Natural killer cell treated with Interleukin-12 subunit alpha and Interleukin-12 subunit beta and Interleukin-15 and Interleukin-18, amount 100 ng/mL, for 72 hours (primary cell): ENCODE measurements at regions not wholly inside any gene's neighbourhood (a gene's known extent, or its start where the extent isn't known, plus 50 kb on each side); places are given as distances from the start of the nearest gene placed in this dataset.

ENCODE experiments used
- ATAC-seq, 2 donors: fragments of 150-1000 bp; cut with Tn5 transposase in 1 of 2; sonication (Bioruptor Pico), chemical (Tn5 transposase) in 1 of 2; 2 replicates each; pipeline ENCODE4 v1.10.0; 2021
- DNase-seq: peaks from one replicate; pipeline ENCODE4 v3.0.0; 2022; ENCODE audit warnings: low spot score
- H3K27ac Mint-ChIP-seq, 2 donors: 1 replicate in 1 of 2; 2 replicates in 1 of 2; pipeline ENCODE4 v1.8.0; 2022; ENCODE audit warnings: mixed read lengths in 2 of 2, mild to moderate bottlenecking in 1 of 2, moderate library complexity in 1 of 2
- H3K27me3 Mint-ChIP-seq, 2 donors: 1 replicate in 1 of 2; 2 replicates in 1 of 2; pipeline ENCODE4 v1.8.0; 2022; ENCODE audit warnings: mixed read lengths in 2 of 2
- H3K36me3 Mint-ChIP-seq: one replicate; pipeline ENCODE4 v1.8.0; 2022; ENCODE audit warnings: mixed read lengths
- H3K4me1 Mint-ChIP-seq, 2 donors: 1 replicate in 1 of 2; 2 replicates in 1 of 2; pipeline ENCODE4 v1.8.0; 2022; ENCODE audit warnings: low read depth in 2 of 2, mixed read lengths in 2 of 2, mild to moderate bottlenecking in 1 of 2
- H3K4me3 Mint-ChIP-seq: one replicate; pipeline ENCODE4 v1.8.0; 2022; ENCODE audit warnings: mixed read lengths
- H3K9me3 Mint-ChIP-seq: 2 replicates; pipeline ENCODE4 v1.8.0; 2022; ENCODE audit warnings: mixed read lengths

DNA sequence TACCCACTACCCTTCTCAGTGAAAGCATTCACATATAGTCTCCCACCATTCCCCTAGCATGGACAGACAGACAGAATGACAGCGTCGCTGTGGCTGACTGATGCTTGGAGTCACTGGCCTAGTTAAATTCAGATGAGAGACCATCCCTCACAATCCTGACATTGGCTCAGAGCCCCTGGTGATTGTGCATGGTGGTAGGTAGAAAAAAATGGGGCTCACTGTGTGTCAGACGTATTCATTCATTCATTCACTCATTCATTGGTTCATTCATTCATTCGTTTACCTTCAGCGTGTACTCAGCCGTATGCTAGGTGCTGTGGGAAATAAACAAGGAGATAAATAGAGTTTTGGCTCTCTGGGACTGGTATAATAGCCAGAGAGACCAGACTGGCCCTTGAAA lies 73.6 kb upstream of the CALM2 start:
- Mint-ChIP-seq H3K36me3 (no peaks in the 10 kb centered on the region), H3K27me3 (peaks cover 3 to 18% of the 10 kb centered on the region in 2 donors), H3K9me3 (no peaks in the 10 kb centered on the region), H3K27ac (no peak overlapping the region), H3K4me3 (no peak overlapping the region), H3K4me1 (peaks cover 0 to 5% of the 10 kb centered on the region in 2 donors)
- DNase-seq, result no peak
- no peak for ATAC-seq

DNA sequence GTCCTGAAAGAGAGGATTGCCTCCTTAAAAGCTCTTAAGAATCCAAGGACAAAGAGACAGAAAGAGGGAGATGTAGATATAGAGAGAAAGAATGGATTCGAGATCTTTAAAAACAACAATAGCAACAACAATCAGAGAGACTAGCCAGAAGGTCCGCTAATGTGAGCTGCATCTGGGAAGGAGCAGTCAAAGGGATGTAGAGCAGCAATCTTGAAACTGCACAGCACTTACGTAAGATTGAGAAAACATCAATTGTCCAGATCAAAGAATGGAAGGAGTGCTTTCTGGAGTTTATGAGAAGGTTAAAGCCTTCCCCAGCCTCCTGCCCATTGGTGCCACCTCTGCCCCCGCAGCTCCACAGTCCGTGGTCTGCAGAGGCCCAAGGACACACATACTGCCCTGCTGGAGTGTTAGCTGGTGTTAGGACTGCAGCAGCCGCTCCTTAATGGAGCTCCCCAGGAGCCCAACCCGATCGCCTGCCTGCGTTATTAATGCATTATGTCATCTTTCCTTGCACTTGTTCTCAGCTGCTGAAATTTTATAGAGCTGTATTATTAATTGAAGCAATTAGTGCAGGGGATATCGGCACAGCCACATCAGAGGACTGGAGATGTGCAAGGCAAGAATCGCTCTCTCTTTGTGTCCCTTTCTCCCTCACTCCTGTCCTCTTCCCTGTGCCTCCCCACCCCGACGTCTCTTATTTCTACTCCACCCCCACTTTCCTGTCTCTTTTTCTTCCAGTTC lies 73.0 kb upstream of the CALM2 start:
- Mint-ChIP-seq H3K27me3 (peaks cover 0 to 19% of the 10 kb centered on the region in 2 donors), H3K4me1 (peaks cover 0 to 5% of the 10 kb centered on the region in 2 donors), H3K9me3 (no peaks in the 10 kb centered on the region), H3K4me3 (no peak overlapping the region), H3K36me3 (no peaks in the 10 kb centered on the region), H3K27ac (no peak overlapping the region)
- DNase-seq, result no peak
- no peak for ATAC-seq

GRCh38 chr2:47243596-47244323 lies 67.4 kb upstream of the CALM2 start:
- Mint-ChIP-seq H3K4me1 (peaks cover 0 to 5% of the 10 kb centered on the region in 2 donors), H3K4me3 (no peak overlapping the region), H3K27me3 (peaks cover 0 to 19% of the 10 kb centered on the region in 2 donors), H3K36me3 (no peaks in the 10 kb centered on the region), H3K27ac (no peak overlapping the region), H3K9me3 (no peaks in the 10 kb centered on the region)
- DNase-seq (no peak), ATAC-seq (no peak)

- no peaks in the 10 kb centered on the region for H3K36me3 Mint-ChIP-seq
- H3K27ac Mint-ChIP-seq, result no peak overlapping the region
- ATAC-seq (no peak), DNase-seq (no peak)
- H3K27me3 Mint-ChIP-seq, result peaks cover 3 to 18% of the 10 kb centered on the region in 2 donors
- H3K4me3 Mint-ChIP-seq, result no peak overlapping the region
- H3K9me3 Mint-ChIP-seq, result no peaks in the 10 kb centered on the region
- peaks cover 0 to 5% of the 10 kb centered on the region in 2 donors for H3K4me1 Mint-ChIP-seq
These were observed 65.4 kb upstream of the CALM2 start for GRCh38 chr2:47241715-47242114.

DNA sequence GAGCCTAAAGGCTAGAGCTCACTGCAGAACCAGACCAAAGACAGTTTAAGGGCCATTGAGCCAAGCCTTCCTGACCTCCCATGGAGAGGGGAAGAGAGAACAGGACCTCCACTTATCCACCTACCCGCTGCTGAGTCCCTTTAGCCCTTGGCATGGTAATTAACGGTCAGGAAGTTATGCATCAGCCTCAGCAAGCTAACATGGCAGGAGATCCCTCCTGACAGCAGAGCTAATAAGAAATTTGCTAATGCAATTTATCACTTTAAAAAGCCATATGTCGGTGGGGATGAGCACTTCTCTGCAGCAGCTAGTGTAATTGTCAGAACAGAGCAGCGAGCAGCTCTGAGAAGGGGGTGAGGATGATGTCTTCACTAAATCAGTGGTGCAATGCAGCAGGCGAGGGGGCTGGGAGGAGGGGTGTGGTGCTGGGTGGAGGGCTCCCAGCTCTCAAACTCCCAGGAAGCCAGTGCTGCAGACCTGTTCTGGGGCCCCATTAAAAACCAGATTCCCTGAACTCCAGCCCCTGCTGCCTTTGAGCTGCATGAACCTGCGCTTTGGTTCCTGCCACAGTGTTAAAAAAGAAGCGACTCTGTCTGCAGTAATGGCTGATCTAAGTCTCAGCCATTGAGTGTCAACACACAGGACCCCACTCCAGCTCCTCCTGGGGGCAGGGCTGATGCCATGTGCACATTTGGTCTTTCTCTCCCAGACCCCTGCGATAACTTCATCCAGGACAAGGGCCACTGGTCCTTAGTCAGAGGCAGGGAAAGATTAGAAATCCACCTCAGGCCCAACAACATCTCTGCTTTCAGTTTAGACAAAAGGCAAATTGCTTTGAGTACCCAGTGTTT lies 63.0 kb upstream of the CALM2 start:
- Mint-ChIP-seq H3K27me3 (peaks cover 8 to 12% of the 10 kb centered on the region in 2 donors), H3K27ac (no peak overlapping the region), H3K36me3 (no peaks in the 10 kb centered on the region), H3K4me1 (no peaks in the 10 kb centered on the region), H3K4me3 (no peak overlapping the region), H3K9me3 (no peaks in the 10 kb centered on the region)
- ATAC-seq, result no peak
- no peak for DNase-seq

- no peak for ATAC-seq
- Mint-ChIP-seq H3K9me3 (no peaks in the 10 kb centered on the region), H3K27ac (no peak overlapping the region), H3K4me1 (no peaks in the 10 kb centered on the region), H3K4me3 (no peak overlapping the region), H3K36me3 (no peaks in the 10 kb centered on the region), H3K27me3 (peaks cover 9 to 19% of the 10 kb centered on the region in 2 donors)
- no peak for DNase-seq
These were observed 62.3 kb upstream of the CALM2 start for GRCh38 chr2:47238638-47239037.

- DNase-seq, result no peak
- H3K27ac Mint-ChIP-seq, result no peak overlapping the region
- H3K9me3 Mint-ChIP-seq, result no peaks in the 10 kb centered on the region
- ATAC-seq, result peak in 1 of 2 donors; percentile 58
- no peaks in the 10 kb centered on the region for H3K4me1 Mint-ChIP-seq
- H3K36me3 Mint-ChIP-seq, result no peaks in the 10 kb centered on the region
- H3K27me3 Mint-ChIP-seq, result peaks cover 10 to 21% of the 10 kb centered on the region in 2 donors
- H3K4me3 Mint-ChIP-seq, result no peak overlapping the region
These were observed 61.3 kb upstream of the CALM2 start for GRCh38 chr2:47237375-47238334.

DNA sequence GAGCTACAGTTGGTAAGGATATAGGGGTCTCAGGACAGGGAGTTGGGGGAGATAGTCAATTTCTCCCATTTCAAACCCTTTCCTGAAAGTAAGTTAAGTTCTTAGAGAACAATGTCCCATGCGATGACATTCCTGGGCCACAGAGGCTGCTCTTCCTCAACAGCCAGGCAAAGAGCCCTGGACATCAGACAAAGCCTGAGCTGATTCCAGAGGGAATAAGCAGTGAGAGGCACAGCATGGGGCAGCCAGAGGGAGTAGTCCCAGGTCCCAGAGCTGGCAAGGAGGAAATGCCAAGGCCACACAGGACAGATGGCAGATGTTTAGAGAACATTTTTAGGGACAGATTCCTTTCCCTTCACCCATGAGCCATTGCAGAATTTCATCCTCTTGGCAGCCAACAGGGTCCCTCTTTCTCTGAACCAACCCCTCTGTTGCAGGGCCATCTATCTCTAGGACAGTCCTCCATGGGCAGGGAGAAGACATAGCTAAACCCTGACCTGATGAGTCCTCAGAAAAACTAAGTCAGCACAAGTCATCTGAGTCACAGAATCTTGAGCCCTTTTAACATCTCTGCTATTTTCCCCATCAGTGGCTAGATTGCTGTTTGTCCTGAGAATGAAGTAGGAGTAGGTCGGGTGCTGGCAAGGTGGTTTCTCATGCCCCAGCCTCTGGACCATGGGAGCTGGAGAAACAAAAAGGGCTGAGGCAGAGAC lies 60.3 kb upstream of the CALM2 start:
- H3K4me1 Mint-ChIP-seq, result no peaks in the 10 kb centered on the region
- H3K36me3 Mint-ChIP-seq, result no peaks in the 10 kb centered on the region
- H3K27ac Mint-ChIP-seq, result no peak overlapping the region
- H3K27me3 Mint-ChIP-seq, result peaks cover 13 to 21% of the 10 kb centered on the region in 2 donors
- H3K4me3 Mint-ChIP-seq, result no peak overlapping the region
- no peaks in the 10 kb centered on the region for H3K9me3 Mint-ChIP-seq
- DNase-seq (no peak), ATAC-seq (no peak)

DNA sequence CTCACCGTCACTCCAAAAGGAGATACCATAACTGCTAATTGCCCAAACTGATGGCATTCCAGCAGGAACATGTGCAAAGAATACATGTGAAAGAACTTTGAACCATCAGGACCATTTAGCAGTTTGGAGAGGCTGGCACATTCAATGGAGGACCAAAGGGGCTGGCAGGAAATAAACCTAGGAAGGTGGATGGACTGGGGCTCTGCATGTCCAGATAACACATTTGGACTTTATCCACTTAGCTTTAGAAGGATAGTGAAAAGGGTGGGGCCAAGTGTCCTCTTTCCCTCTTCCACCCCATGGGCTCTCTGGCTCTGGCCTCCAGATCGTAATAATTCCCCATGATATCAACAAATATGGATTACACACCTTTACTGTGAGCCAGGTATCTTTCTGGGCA lies 58.8 kb upstream of the CALM2 start:
- DNase-seq (no peak), ATAC-seq (no peak)
- Mint-ChIP-seq H3K9me3 (no peaks in the 10 kb centered on the region), H3K27ac (no peak overlapping the region), H3K4me1 (no peaks in the 10 kb centered on the region), H3K4me3 (no peak overlapping the region), H3K27me3 (peaks cover 13 to 21% of the 10 kb centered on the region in 2 donors), H3K36me3 (no peaks in the 10 kb centered on the region)

DNA sequence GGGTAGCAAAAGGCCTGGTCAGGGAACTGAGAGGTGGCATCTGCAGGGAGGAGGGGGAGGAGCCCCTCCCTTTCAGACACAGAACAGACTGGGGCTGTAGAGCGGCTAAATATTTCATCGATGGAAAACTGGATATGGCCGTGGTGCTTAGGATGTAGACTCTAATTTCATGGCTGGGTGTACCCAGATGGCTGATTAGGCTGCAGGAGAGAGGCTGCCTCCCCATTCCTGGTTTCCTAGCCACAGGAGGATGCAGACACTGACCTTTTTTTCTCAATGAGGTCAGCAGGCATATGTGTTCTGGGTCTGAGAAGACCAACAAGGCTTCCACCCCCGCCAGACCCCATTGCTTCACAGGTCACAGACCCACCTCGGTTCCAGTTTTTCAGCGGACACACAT lies 58.1 kb upstream of the CALM2 start:
- Mint-ChIP-seq H3K27ac (no peak overlapping the region), H3K9me3 (no peaks in the 10 kb centered on the region), H3K4me1 (no peaks in the 10 kb centered on the region), H3K4me3 (no peak overlapping the region), H3K36me3 (no peaks in the 10 kb centered on the region), H3K27me3 (peaks cover 13 to 21% of the 10 kb centered on the region in 2 donors)
- ATAC-seq (no peak), DNase-seq (no peak)

- Mint-ChIP-seq H3K9me3 (no peaks in the 10 kb centered on the region), H3K27me3 (peaks cover 13 to 21% of the 10 kb centered on the region in 2 donors), H3K27ac (no peak overlapping the region), H3K4me3 (no peak overlapping the region), H3K4me1 (no peaks in the 10 kb centered on the region), H3K36me3 (no peaks in the 10 kb centered on the region)
- DNase-seq (no peak), ATAC-seq (no peak)
These were observed 56.6 kb upstream of the CALM2 start for GRCh38 chr2:47232738-47233415.

GRCh38 chr2:47230418-47230817 lies 54.1 kb upstream of the CALM2 start:
- Mint-ChIP-seq H3K4me1 (no peaks in the 10 kb centered on the region), H3K4me3 (no peak overlapping the region), H3K27me3 (peaks cover 6 to 15% of the 10 kb centered on the region in 2 donors), H3K36me3 (no peaks in the 10 kb centered on the region), H3K9me3 (no peaks in the 10 kb centered on the region), H3K27ac (no peak overlapping the region)
- no peak for ATAC-seq
- no peak for DNase-seq
